Breast epithelium (tissue), 3 donors: ENCODE measurements at regions not wholly inside any gene's neighbourhood (a gene's known extent, or its start where the extent isn't known, plus 50 kb on each side); places are given as distances from the start of the nearest gene placed in this dataset.

Experiments
- POLR2A ChIP-seq: fragments of 450-650 bp; IDR thresholded peaks from one replicate; pipeline ENCODE4 v1.6.1; 2016; ENCODE audit warnings: antibody characterized with exemption, mild to moderate bottlenecking, moderate library complexity
- TF ChIP-seq, protein P1 (sequence below), 3 donors: fragments of 450-650 bp; IDR thresholded peaks; one replicate each; pipeline ENCODE4 v1.5.1; 2016 to 2017; ENCODE audit warnings: antibody characterized with exemption in 3 of 3, mild to moderate bottlenecking in 3 of 3, moderate library complexity in 3 of 3

- TF ChIP-seq, protein P1, sequence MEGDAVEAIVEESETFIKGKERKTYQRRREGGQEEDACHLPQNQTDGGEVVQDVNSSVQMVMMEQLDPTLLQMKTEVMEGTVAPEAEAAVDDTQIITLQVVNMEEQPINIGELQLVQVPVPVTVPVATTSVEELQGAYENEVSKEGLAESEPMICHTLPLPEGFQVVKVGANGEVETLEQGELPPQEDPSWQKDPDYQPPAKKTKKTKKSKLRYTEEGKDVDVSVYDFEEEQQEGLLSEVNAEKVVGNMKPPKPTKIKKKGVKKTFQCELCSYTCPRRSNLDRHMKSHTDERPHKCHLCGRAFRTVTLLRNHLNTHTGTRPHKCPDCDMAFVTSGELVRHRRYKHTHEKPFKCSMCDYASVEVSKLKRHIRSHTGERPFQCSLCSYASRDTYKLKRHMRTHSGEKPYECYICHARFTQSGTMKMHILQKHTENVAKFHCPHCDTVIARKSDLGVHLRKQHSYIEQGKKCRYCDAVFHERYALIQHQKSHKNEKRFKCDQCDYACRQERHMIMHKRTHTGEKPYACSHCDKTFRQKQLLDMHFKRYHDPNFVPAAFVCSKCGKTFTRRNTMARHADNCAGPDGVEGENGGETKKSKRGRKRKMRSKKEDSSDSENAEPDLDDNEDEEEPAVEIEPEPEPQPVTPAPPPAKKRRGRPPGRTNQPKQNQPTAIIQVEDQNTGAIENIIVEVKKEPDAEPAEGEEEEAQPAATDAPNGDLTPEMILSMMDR (IDR thresholded peaks at IDR 0.05), result no peak
- no peak for TF ChIP-seq POLR2A
Measured at GRCh38 chr2:180596453-180596852, 384.0 kb upstream of the UBE2E3 start.
